H9 (cell line): ENCODE measurements at regions not wholly inside any gene's neighbourhood (a gene's known extent, or its start where the extent isn't known, plus 50 kb on each side); places are given as distances from the start of the nearest gene placed in this dataset.

Experiments
- DNase-seq: peaks from one replicate; pipeline ENCODE4 v3.0.0-alpha.2; 2017
- H2AFZ ChIP-seq: one replicate; pipeline ENCODE4 v1.6.1; 2013; ENCODE audit warnings: mild to moderate bottlenecking, low read length, control low read depth, moderate library complexity
- H2AK5ac ChIP-seq: 2 replicates; pipeline ENCODE4 v1.6.1; 2013; ENCODE audit warnings: low read length, control low read depth, mixed read lengths; ENCODE audit not compliant: insufficient read length
- H2BK120ac ChIP-seq: one replicate; pipeline ENCODE4 v1.6.1; 2013; ENCODE audit warnings: low read depth, mild to moderate bottlenecking, low read length, control low read depth, inconsistent platforms; ENCODE audit not compliant: poor library complexity, severe bottlenecking
- H2BK12ac ChIP-seq: 2 replicates; pipeline ENCODE4 v1.6.1; 2013; ENCODE audit warnings: low read length, control low read depth, mixed read lengths, low read depth; ENCODE audit not compliant: insufficient read length
- H2BK15ac ChIP-seq: 2 replicates; pipeline ENCODE4 v1.6.1; 2013; ENCODE audit warnings: low read depth, low read length, control low read depth
- H2BK20ac ChIP-seq: one replicate; pipeline ENCODE4 v1.6.1; 2013; ENCODE audit warnings: low read depth, mild to moderate bottlenecking, low read length, control low read depth, inconsistent platforms; ENCODE audit not compliant: poor library complexity, severe bottlenecking
- H2BK5ac ChIP-seq: 2 replicates; pipeline ENCODE4 v1.6.1; 2013; ENCODE audit warnings: low read length, control low read depth, mixed read lengths; ENCODE audit not compliant: insufficient read length
- H3K14ac ChIP-seq: 2 replicates; pipeline ENCODE4 v1.6.1; 2013; ENCODE audit warnings: low read length, control low read depth; ENCODE audit not compliant: insufficient read depth
- H3K18ac ChIP-seq: 2 replicates; pipeline ENCODE4 v1.6.1; 2013; ENCODE audit warnings: low read depth, mild to moderate bottlenecking, mixed read lengths, low read length, control low read depth; ENCODE audit not compliant: insufficient read length
- H3K23ac ChIP-seq: 2 replicates; pipeline ENCODE4 v1.6.1; 2013; ENCODE audit warnings: low read length, control low read depth, mixed read lengths, low read depth; ENCODE audit not compliant: insufficient read length
- H3K23me2 ChIP-seq: 2 replicates; pipeline ENCODE4 v1.6.1; 2013; ENCODE audit warnings: low read depth, mild to moderate bottlenecking, mixed read lengths, low read length, control low read depth; ENCODE audit not compliant: insufficient read length, poor library complexity, severe bottlenecking
- H3K27ac ChIP-seq: 2 replicates; pipeline ENCODE4 v1.5.1; 2013; ENCODE audit warnings: low read length, control low read depth, mixed read lengths, low read depth; ENCODE audit not compliant: insufficient read length
- H3K27me3 ChIP-seq: 2 replicates; pipeline ENCODE4 v1.6.1; 2013; ENCODE audit warnings: low read length, control low read depth, inconsistent platforms; ENCODE audit not compliant: insufficient read depth
- H3K4ac ChIP-seq: 2 replicates; pipeline ENCODE4 v1.6.1; 2013; ENCODE audit warnings: low read depth, mild to moderate bottlenecking, control low read depth, inconsistent platforms, low read length, moderate library complexity
- H3K4me1 ChIP-seq: 2 replicates; pipeline ENCODE4 v1.6.1; 2013; ENCODE audit warnings: low read length, control low read depth, inconsistent platforms; ENCODE audit not compliant: insufficient read depth
- H3K4me2 ChIP-seq: 2 replicates; pipeline ENCODE4 v1.6.1; 2013; ENCODE audit warnings: low read length, control low read depth, mixed read lengths; ENCODE audit not compliant: insufficient read length, insufficient read depth
- H3K56ac ChIP-seq: 2 replicates; pipeline ENCODE4 v1.6.1; 2013; ENCODE audit warnings: low read depth, mild to moderate bottlenecking, mixed read lengths, low read length, control low read depth; ENCODE audit not compliant: insufficient read length
- H3K79me1 ChIP-seq: 2 replicates; pipeline ENCODE4 v1.6.1; 2013; ENCODE audit warnings: low read depth, mild to moderate bottlenecking, moderate library complexity, low read length, control low read depth, inconsistent platforms; ENCODE audit not compliant: insufficient read depth, poor library complexity, severe bottlenecking
- H3K79me2 ChIP-seq: 2 replicates; pipeline ENCODE4 v1.6.1; 2013; ENCODE audit warnings: low read length, control low read depth, inconsistent platforms; ENCODE audit not compliant: insufficient read depth
- H3K9ac ChIP-seq: 2 replicates; pipeline ENCODE4 v1.6.1; 2013; ENCODE audit warnings: low read length, control low read depth, mixed read lengths; ENCODE audit not compliant: insufficient read length; ENCODE audit errors: extremely low read depth
- H3K9me3 ChIP-seq: one replicate; pipeline ENCODE4 v1.6.1; 2013; ENCODE audit warnings: low read depth, low read length, inconsistent platforms; ENCODE audit not compliant: control insufficient read depth
- H3T11ph ChIP-seq: one replicate; pipeline ENCODE4 v1.6.1; 2013; ENCODE audit warnings: mild to moderate bottlenecking, low read length, control low read depth, inconsistent platforms
- H4K20me1 ChIP-seq: one replicate; pipeline ENCODE4 v1.6.1; 2013; ENCODE audit not compliant: control insufficient read depth, insufficient read length, insufficient read depth
- H4K5ac ChIP-seq: 2 replicates; pipeline ENCODE4 v1.6.1; 2013; ENCODE audit warnings: low read depth, mild to moderate bottlenecking, mixed read lengths, low read length, control low read depth; ENCODE audit not compliant: insufficient read length
- H4K8ac ChIP-seq: replicated peaks from 2 replicates; pipeline ENCODE4 v1.6.1; 2013; ENCODE audit warnings: low read length, control low read depth, mixed read lengths, low read depth; ENCODE audit not compliant: insufficient read length
- H4K91ac ChIP-seq: 2 replicates; pipeline ENCODE4 v1.6.1; 2013; ENCODE audit warnings: low read depth, mild to moderate bottlenecking, moderate library complexity, mixed read lengths, low read length, control low read depth; ENCODE audit not compliant: insufficient read length
- H3K27ac Mint-ChIP-seq, 3 experiments: 2 replicates in 2 of 3; 3 replicates in 1 of 3; pipeline ENCODE4 v1.8.0; 2020 to 2021; ENCODE audit warnings: mixed read lengths in 3 of 3, mild to moderate bottlenecking in 1 of 3, moderate library complexity in 1 of 3
- H3K27me3 Mint-ChIP-seq: 2 replicates; pipeline ENCODE4 v1.8.0; 2021; ENCODE audit warnings: low read depth, mild to moderate bottlenecking, moderate library complexity, mixed read lengths
- H3K36me3 Mint-ChIP-seq, 3 experiments: 2 replicates in 2 of 3; 3 replicates in 1 of 3; pipeline ENCODE4 v1.8.0; 2020 to 2021; ENCODE audit warnings: low read depth in 3 of 3, mixed read lengths in 3 of 3; ENCODE audit not compliant: insufficient read depth in 1 of 3
- H3K4me1 Mint-ChIP-seq, 2 experiments: 2 replicates each; pipeline ENCODE4 v1.8.0; 2020; ENCODE audit warnings: mixed read lengths in 2 of 2
- H3K4me3 Mint-ChIP-seq, 2 experiments: 2 replicates in 1 of 2; 3 replicates in 1 of 2; pipeline ENCODE4 v1.8.0; 2020 to 2021; ENCODE audit warnings: mild to moderate bottlenecking in 2 of 2, mixed read lengths in 2 of 2, moderate library complexity in 1 of 2
- H3K9me3 Mint-ChIP-seq, 2 experiments: 2 replicates in 1 of 2; 3 replicates in 1 of 2; pipeline ENCODE4 v1.8.0; 2020; ENCODE audit warnings: mild to moderate bottlenecking in 2 of 2, mixed read lengths in 2 of 2, moderate library complexity in 1 of 2
- CTCF ChIP-seq: fragments of 200-600 bp; sonication (generic); conservative IDR thresholded peaks from 3 replicates; pipeline ENCODE4 v1.8.0; 2021; ENCODE audit warnings: antibody characterized with exemption, mild to moderate bottlenecking
- WGBS: extraction: QIAGEN DNeasy Blood & Tissue Kit; methylation state at CpG from one replicate; pipeline ENCODE4 v1.1.7; 2013; ENCODE audit warnings: missing lambda C conversion rate, low lambda C conversion rate, mixed read lengths; ENCODE audit not compliant: insufficient read length; ENCODE audit errors: extremely low coverage; 5-methylcytosine and 5-hydroxymethylcytosine counted together

GRCh38 chr18:2390158-2390557 lies 181.1 kb downstream of the METTL4 start:
- H3K23ac ChIP-seq = no peak overlapping the region
- H3K4me3 Mint-ChIP-seq = no peak overlapping the region
- no peak overlapping the region for H3K9ac ChIP-seq
- H3K9me3 Mint-ChIP-seq = peaks cover 16 to 22% of the 10 kb centered on the region in 2 experiments
- H3K4me2 ChIP-seq = no peak overlapping the region
- H3K79me1 ChIP-seq = no peaks in the 10 kb centered on the region
- no peaks in the 10 kb centered on the region for H3K79me2 ChIP-seq
- no CpG with 5 or more reads among the region's 1 CpG for WGBS
- H4K91ac ChIP-seq = no peak overlapping the region
- no peak overlapping the region for H3K18ac ChIP-seq
- no peaks in the 10 kb centered on the region for H4K20me1 ChIP-seq
- no peak overlapping the region for H3K56ac ChIP-seq
- no peak overlapping the region for H3T11ph ChIP-seq
- H3K9me3 ChIP-seq = no peaks in the 10 kb centered on the region
- no peak overlapping the region for H3K4ac ChIP-seq
- no peak overlapping the region for H4K8ac ChIP-seq
- H4K5ac ChIP-seq = no peak overlapping the region
- peaks cover 0 to 15% (median 0%) of the 10 kb centered on the region in 3 experiments; a peak in 3 of 7 replicates for H3K36me3 Mint-ChIP-seq
- no peaks in the 10 kb centered on the region for H3K27me3 Mint-ChIP-seq
- no peak overlapping the region for H3K14ac ChIP-seq
- H3K27me3 ChIP-seq = no peaks in the 10 kb centered on the region
- peaks cover 2 to 5% of the 10 kb centered on the region in 2 experiments; a peak in 1 of 4 replicates for H3K4me1 Mint-ChIP-seq
- no peak overlapping the region for H2BK5ac ChIP-seq
- no peak overlapping the region for H2AK5ac ChIP-seq
- H3K23me2 ChIP-seq = no peaks in the 10 kb centered on the region
- peak overlapping the region in 1 of 3 experiments; percentile 28; a peak in 1 of 7 replicates for H3K27ac Mint-ChIP-seq
- no peaks in the 10 kb centered on the region for H3K4me1 ChIP-seq
- H2AFZ ChIP-seq = no peak overlapping the region
- DNase-seq = no peak
- no peak overlapping the region for H2BK20ac ChIP-seq
- H2BK12ac ChIP-seq = no peak overlapping the region
- H2BK120ac ChIP-seq = no peak overlapping the region
- no peak overlapping the region for H3K27ac ChIP-seq
- no peak for TF ChIP-seq CTCF
- H2BK15ac ChIP-seq = no peak overlapping the region
